ENCODE measurements at regions not wholly inside any gene's neighbourhood (a gene's known extent, or its start where the extent isn't known, plus 50 kb on each side); places are given as distances from the start of the nearest gene placed in this dataset.
"Not testable (repeated sequence)": the region's sequence is repeated elsewhere in the genome, so short reads cannot be mapped to it uniquely, and the experiment has no call there.

DNA sequence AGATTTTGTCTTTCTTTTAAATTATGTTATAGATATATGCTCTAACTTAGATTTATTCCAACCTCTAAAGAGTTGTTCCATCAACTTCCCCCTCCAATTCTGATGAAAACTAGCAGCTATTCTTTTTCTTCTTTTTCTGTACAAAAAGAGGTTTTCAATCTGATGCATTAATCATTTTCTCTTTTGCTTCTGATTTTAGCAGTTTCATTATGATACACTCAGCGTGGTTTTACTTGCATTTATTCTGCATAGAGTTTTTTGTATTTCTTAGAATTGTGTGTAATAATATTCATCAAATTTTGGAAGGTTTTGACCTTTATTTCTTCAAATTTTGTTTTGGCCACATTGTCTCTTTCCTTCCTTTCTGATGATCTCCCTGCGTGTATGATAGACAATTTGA lies 968.1 kb upstream of the CDH18 start:
- no peaks in the 10 kb centered on the region for H3K27me3 ChIP-seq (replicated peaks; ENCODE audit: insufficient read depth, low read depth, low read length, poor library complexity)
- intact Hi-C loops (cut with micrococcal nuclease; ENCODE audit: unreplicated experiment), result no loop called here
- no peak overlapping the region for H3K27ac ChIP-seq (ENCODE audit: low read depth, low read length, poor library complexity, severe bottlenecking)
- no peaks in the 10 kb centered on the region for H3K9me3 ChIP-seq (ENCODE audit: low read depth, low read length, poor library complexity, severe bottlenecking)
- TF ChIP-seq EZH2 (IDR thresholded peaks at IDR 0.05; ENCODE audit: borderline replicate concordance, low read depth, low read length, poor library complexity, severe bottlenecking), result no peak
- TF ChIP-seq, protein P1, sequence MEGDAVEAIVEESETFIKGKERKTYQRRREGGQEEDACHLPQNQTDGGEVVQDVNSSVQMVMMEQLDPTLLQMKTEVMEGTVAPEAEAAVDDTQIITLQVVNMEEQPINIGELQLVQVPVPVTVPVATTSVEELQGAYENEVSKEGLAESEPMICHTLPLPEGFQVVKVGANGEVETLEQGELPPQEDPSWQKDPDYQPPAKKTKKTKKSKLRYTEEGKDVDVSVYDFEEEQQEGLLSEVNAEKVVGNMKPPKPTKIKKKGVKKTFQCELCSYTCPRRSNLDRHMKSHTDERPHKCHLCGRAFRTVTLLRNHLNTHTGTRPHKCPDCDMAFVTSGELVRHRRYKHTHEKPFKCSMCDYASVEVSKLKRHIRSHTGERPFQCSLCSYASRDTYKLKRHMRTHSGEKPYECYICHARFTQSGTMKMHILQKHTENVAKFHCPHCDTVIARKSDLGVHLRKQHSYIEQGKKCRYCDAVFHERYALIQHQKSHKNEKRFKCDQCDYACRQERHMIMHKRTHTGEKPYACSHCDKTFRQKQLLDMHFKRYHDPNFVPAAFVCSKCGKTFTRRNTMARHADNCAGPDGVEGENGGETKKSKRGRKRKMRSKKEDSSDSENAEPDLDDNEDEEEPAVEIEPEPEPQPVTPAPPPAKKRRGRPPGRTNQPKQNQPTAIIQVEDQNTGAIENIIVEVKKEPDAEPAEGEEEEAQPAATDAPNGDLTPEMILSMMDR (conservative IDR thresholded peaks at IDR 0.05; ENCODE audit: low read depth, low read length), result no peak
- no TSS peak for BruUV-seq (replicated peaks)
- no peak overlapping the region for H3K4me3 ChIP-seq (ENCODE audit: low read depth, low read length, poor library complexity, severe bottlenecking)
- CTCF ChIA-PET, result no interaction called here
- POLR2A ChIA-PET (ENCODE audit: low non-redundant PET), result no interaction called here
- H3K4me1 ChIP-seq (ENCODE audit: insufficient read depth, low read length, poor library complexity, severe bottlenecking), result no peaks in the 10 kb centered on the region
- DNase-seq (ENCODE audit: low spot score), result no peak
- H3K36me3 ChIP-seq (ENCODE audit: insufficient read depth, low read length, poor library complexity, severe bottlenecking), result no peaks in the 10 kb centered on the region

DNA sequence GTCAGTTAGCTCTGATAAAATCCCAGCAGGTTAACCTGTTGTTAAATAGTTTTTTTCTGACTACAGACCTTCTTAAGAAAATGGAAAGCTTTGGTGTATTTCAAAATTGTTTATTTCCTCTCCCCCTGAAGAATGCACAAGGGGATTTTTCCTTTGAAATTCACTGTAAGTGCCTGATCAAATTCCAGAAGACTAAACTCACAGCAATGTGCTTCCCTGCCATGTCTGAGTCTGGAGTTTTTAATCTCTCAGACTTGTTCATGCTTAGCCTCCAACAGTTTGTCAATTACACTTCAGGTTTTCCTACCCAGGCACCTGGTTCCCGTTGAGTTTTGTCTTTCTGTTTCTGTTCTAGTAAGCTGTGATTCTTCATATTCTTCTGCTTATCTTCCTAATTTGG lies 961.6 kb upstream of the CDH18 start:
- ChIA-PET CTCF (no interaction called here), POLR2A (ENCODE audit: low non-redundant PET) (no interaction called here)
- intact Hi-C loops (cut with micrococcal nuclease; ENCODE audit: unreplicated experiment), result no loop called here
- no peaks in the 10 kb centered on the region for H3K36me3 ChIP-seq (ENCODE audit: insufficient read depth, low read length, poor library complexity, severe bottlenecking)
- DNase-seq (ENCODE audit: low spot score), result no peak
- TF ChIP-seq, protein P1 (conservative IDR thresholded peaks at IDR 0.05; ENCODE audit: low read depth, low read length), result no peak
- no peak for TF ChIP-seq EZH2 (IDR thresholded peaks at IDR 0.05; ENCODE audit: borderline replicate concordance, low read depth, low read length, poor library complexity, severe bottlenecking)
- H3K4me3 ChIP-seq (ENCODE audit: low read depth, low read length, poor library complexity, severe bottlenecking), result no peak overlapping the region
- no peaks in the 10 kb centered on the region for H3K27me3 ChIP-seq (replicated peaks; ENCODE audit: insufficient read depth, low read depth, low read length, poor library complexity)
- H3K4me1 ChIP-seq (ENCODE audit: insufficient read depth, low read length, poor library complexity, severe bottlenecking), result no peaks in the 10 kb centered on the region
- BruUV-seq (replicated peaks), result no TSS peak
- no peaks in the 10 kb centered on the region for H3K9me3 ChIP-seq (ENCODE audit: low read depth, low read length, poor library complexity, severe bottlenecking)
- no peak overlapping the region for H3K27ac ChIP-seq (ENCODE audit: low read depth, low read length, poor library complexity, severe bottlenecking)

DNA sequence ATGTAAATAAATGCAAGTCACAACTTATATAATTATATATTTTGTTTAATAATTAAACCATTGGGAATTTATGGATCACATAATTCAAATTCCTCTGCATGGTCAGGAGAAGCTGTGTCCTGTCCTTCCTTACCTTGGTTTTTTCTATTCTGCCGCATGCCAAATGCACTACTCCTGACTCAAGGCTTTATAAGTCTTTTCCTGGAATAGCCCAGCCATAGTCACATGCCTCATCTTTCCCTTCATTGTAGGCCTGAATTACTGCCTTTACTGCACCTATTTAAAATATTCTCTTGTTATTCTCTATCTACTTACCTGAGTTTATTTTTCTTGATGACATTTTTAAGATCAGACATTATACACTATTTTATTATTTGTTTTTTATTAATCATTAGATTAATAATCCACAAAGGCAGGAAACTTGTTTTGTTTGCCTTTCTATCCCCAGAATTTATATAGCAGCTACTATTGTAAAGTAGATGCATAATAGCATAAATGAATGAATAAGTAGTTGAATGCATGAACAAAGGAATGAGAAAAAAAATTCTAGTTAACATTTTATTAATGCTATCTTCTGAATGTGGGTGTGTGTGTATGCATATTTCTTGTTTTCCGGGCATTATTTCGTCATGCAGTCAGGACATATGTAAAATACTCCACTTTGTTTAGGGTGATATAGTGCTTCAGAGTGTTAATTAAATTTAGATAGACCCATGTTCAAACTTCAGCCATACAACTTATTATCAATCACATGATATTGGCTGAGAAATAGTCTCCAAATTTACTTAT lies 955.4 kb upstream of the CDH18 start:
- H3K4me3 ChIP-seq (ENCODE audit: low read depth, low read length, poor library complexity, severe bottlenecking); DNase-seq (ENCODE audit: low spot score); H3K27me3 ChIP-seq (replicated peaks; ENCODE audit: insufficient read depth, low read depth, low read length, poor library complexity); BruUV-seq (replicated peaks); CTCF ChIA-PET; H3K4me1 ChIP-seq (ENCODE audit: insufficient read depth, low read length, poor library complexity, severe bottlenecking); intact Hi-C loops (cut with micrococcal nuclease; ENCODE audit: unreplicated experiment); H3K36me3 ChIP-seq (ENCODE audit: insufficient read depth, low read length, poor library complexity, severe bottlenecking); POLR2A ChIA-PET (ENCODE audit: low non-redundant PET); H3K9me3 ChIP-seq (ENCODE audit: low read depth, low read length, poor library complexity, severe bottlenecking); H3K27ac ChIP-seq (ENCODE audit: low read depth, low read length, poor library complexity, severe bottlenecking): not testable (repeated sequence)

DNA sequence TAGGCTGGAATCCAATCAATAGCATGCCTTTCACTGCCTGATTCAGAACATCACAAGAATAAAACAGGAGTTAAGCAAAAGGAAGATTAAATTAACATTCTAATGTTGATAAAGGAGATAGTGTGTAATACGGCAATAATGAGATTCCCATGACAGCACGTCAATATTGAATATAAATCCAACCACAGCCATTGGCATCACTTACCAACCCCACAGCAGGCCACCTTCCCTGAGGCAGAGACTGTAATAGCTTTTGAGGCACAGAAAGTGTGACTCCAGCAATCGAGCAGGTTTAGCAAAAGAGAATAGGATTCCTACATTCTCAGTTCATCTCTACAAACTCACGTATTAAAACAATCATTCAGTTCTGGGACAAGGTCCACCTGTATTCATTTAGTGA lies 954.6 kb upstream of the CDH18 start:
- H3K4me3 ChIP-seq (ENCODE audit: low read depth, low read length, poor library complexity, severe bottlenecking); H3K27ac ChIP-seq (ENCODE audit: low read depth, low read length, poor library complexity, severe bottlenecking); intact Hi-C loops (cut with micrococcal nuclease; ENCODE audit: unreplicated experiment); BruUV-seq (replicated peaks); H3K9me3 ChIP-seq (ENCODE audit: low read depth, low read length, poor library complexity, severe bottlenecking); H3K27me3 ChIP-seq (replicated peaks; ENCODE audit: insufficient read depth, low read depth, low read length, poor library complexity); DNase-seq (ENCODE audit: low spot score); H3K4me1 ChIP-seq (ENCODE audit: insufficient read depth, low read length, poor library complexity, severe bottlenecking); CTCF ChIA-PET; POLR2A ChIA-PET (ENCODE audit: low non-redundant PET); H3K36me3 ChIP-seq (ENCODE audit: insufficient read depth, low read length, poor library complexity, severe bottlenecking): not testable (repeated sequence)

DNA sequence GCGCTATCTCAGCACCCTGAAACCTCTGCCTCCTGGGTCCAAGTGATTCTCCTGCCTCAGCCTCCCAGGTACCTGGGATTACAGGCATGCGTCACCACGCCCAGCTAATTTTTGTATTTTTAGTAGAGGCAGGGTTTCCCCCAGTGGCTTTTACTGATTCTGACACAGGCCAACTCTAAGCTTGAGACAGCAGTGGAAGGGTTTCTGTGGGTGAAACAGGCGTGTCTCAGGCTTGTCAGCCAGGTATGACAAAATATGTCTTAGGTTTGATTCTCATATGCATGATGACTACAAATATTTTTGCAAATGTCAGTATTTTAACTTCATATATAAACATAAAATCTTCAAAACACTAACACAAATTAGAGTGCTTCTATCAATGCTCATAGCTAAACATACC lies 952.8 kb upstream of the CDH18 start:
- DNase-seq (ENCODE audit: low spot score); H3K27me3 ChIP-seq (replicated peaks; ENCODE audit: insufficient read depth, low read depth, low read length, poor library complexity); H3K9me3 ChIP-seq (ENCODE audit: low read depth, low read length, poor library complexity, severe bottlenecking); intact Hi-C loops (cut with micrococcal nuclease; ENCODE audit: unreplicated experiment); H3K4me1 ChIP-seq (ENCODE audit: insufficient read depth, low read length, poor library complexity, severe bottlenecking); CTCF ChIA-PET; H3K36me3 ChIP-seq (ENCODE audit: insufficient read depth, low read length, poor library complexity, severe bottlenecking); H3K27ac ChIP-seq (ENCODE audit: low read depth, low read length, poor library complexity, severe bottlenecking); POLR2A ChIA-PET (ENCODE audit: low non-redundant PET); H3K4me3 ChIP-seq (ENCODE audit: low read depth, low read length, poor library complexity, severe bottlenecking); BruUV-seq (replicated peaks): not testable (repeated sequence)

DNA sequence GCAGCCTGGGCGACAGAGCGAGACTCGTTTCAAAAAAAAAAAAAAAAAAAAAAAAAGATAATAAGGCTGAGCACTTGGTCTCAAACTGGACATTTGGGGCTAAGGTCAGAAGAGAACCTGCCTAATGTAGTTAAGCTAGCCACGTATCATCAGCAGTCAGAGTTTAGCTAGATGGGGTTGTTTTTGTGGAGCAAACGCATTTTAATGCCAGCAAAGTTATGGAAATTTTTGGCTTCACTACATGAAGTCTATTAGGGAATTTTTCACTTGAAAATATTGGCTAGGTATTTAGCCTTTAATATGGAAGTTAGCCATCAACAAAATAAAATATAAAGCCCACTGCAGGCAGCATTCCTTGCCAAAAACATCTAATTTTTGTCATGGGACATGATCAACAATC lies 902.9 kb upstream of the CDH18 start:
- H3K36me3 ChIP-seq (ENCODE audit: insufficient read depth, low read length, poor library complexity, severe bottlenecking); DNase-seq (ENCODE audit: low spot score); H3K27me3 ChIP-seq (replicated peaks; ENCODE audit: insufficient read depth, low read depth, low read length, poor library complexity); H3K4me3 ChIP-seq (ENCODE audit: low read depth, low read length, poor library complexity, severe bottlenecking); H3K9me3 ChIP-seq (ENCODE audit: low read depth, low read length, poor library complexity, severe bottlenecking); BruUV-seq (replicated peaks); H3K27ac ChIP-seq (ENCODE audit: low read depth, low read length, poor library complexity, severe bottlenecking); intact Hi-C loops (cut with micrococcal nuclease; ENCODE audit: unreplicated experiment); CTCF ChIA-PET; POLR2A ChIA-PET (ENCODE audit: low non-redundant PET); H3K4me1 ChIP-seq (ENCODE audit: insufficient read depth, low read length, poor library complexity, severe bottlenecking): not testable (repeated sequence)

Data from A673 (cell line).